HEK293 (cell line): ENCODE measurements at regions not wholly inside any gene's neighbourhood (a gene's known extent, or its start where the extent isn't known, plus 50 kb on each side); places are given as distances from the start of the nearest gene placed in this dataset.

Experiments
- CTCF ChIA-PET: fragments of 350-600 bp; formaldehyde crosslinking; extraction: SDS; loops from one replicate; lab custom pipeline; 2021; ENCODE audit warnings: antibody characterized with exemption; lab: Yijun Ruan, JAX
- POLR2A ChIA-PET: fragments of 300-600 bp; formaldehyde crosslinking; extraction: SDS; loops from one replicate; lab custom pipeline; 2020; ENCODE audit warnings: antibody characterized with exemption, inconsistent platforms; lab: Yijun Ruan, JAX
- H3K27ac ChIP-seq: fragments of 200-500 bp; sonication (Bioruptor generic); 2 replicates; pipeline ENCODE4 v1.5.1; 2014; ENCODE audit warnings: low read depth, low read length, control low read depth, inconsistent platforms; ENCODE audit errors: extremely low read depth
- H3K36me3 ChIP-seq, 2 experiments: fragments of 200-500 bp in 1 of 2; sonication (Bioruptor generic) in 1 of 2; 1 replicate in 1 of 2; 2 replicates in 1 of 2; pipeline ENCODE4 v1.5.1; 2014 to 2017; ENCODE audit warnings: inconsistent platforms in 2 of 2, low read length in 2 of 2; ENCODE audit not compliant: control insufficient read depth in 2 of 2, insufficient read depth in 1 of 2
- H3K4me1 ChIP-seq: fragments of 200-500 bp; sonication (Bioruptor generic); 2 replicates; pipeline ENCODE4 v1.5.1; 2014; ENCODE audit warnings: mild to moderate bottlenecking, low read length, inconsistent platforms; ENCODE audit not compliant: control insufficient read depth, insufficient read depth
- H3K4me3 ChIP-seq: 2 replicates; pipeline ENCODE4 v1.5.1; 2011; ENCODE audit warnings: low read depth, mild to moderate bottlenecking, control low read depth, low read length, moderate library complexity
- H3K9me3 ChIP-seq: fragments of 200-500 bp; sonication (Bioruptor generic); 2 replicates; pipeline ENCODE4 v1.5.1; 2014; ENCODE audit warnings: low read depth, low read length, inconsistent platforms; ENCODE audit not compliant: control insufficient read depth, insufficient read depth
- KLF7 ChIP-seq: fragments of 450-650 bp; formaldehyde crosslinking; IDR thresholded peaks from 2 replicates; pipeline ENCODE4 v1.5.1; 2016; ENCODE audit warnings: missing biosample characterization, missing genetic modification characterization, borderline replicate concordance
- KLF8 ChIP-seq: fragments of 450-650 bp; formaldehyde crosslinking; IDR thresholded peaks from 2 replicates; pipeline ENCODE4 v1.5.1; 2016; ENCODE audit warnings: missing biosample characterization, missing genetic modification characterization
- OVOL3 ChIP-seq: fragments of 450-650 bp; formaldehyde crosslinking; IDR thresholded peaks from 2 replicates; pipeline ENCODE4 v1.5.1; 2016; ENCODE audit warnings: missing biosample characterization, missing genetic modification characterization
- ZNF138 ChIP-seq: fragments of 450-650 bp; formaldehyde crosslinking; IDR thresholded peaks from 2 replicates; pipeline ENCODE4 v1.5.1; 2016; ENCODE audit warnings: missing biosample characterization, missing genetic modification characterization, borderline replicate concordance
- ZNF155 ChIP-seq: fragments of 450-650 bp; formaldehyde crosslinking; IDR thresholded peaks from 2 replicates; pipeline ENCODE4 v1.5.1; 2016; ENCODE audit warnings: missing biosample characterization, missing genetic modification characterization
- ZNF174 ChIP-seq: fragments of 450-650 bp; formaldehyde crosslinking; IDR thresholded peaks from 2 replicates; pipeline ENCODE4 v1.5.0; 2017; ENCODE audit warnings: missing biosample characterization, mild to moderate bottlenecking, missing genetic modification characterization
- ZNF366 ChIP-seq: fragments of 450-650 bp; formaldehyde crosslinking; conservative IDR thresholded peaks from 2 replicates; pipeline ENCODE4 v1.5.1; 2016; ENCODE audit warnings: missing biosample characterization, missing genetic modification characterization
- ZNF48 ChIP-seq: fragments of 450-650 bp; formaldehyde crosslinking; IDR thresholded peaks from 2 replicates; pipeline ENCODE4 v1.5.1; 2016; ENCODE audit warnings: missing biosample characterization, missing genetic modification characterization
- ZNF501 ChIP-seq: fragments of 450-650 bp; formaldehyde crosslinking; IDR thresholded peaks from 2 replicates; pipeline ENCODE4 v1.5.1; 2016; ENCODE audit warnings: missing biosample characterization, missing genetic modification characterization
- ZNF561 ChIP-seq: fragments of 450-650 bp; IDR thresholded peaks from 2 replicates; pipeline ENCODE4 v1.5.1; 2018; ENCODE audit warnings: missing biosample characterization, missing genetic modification characterization, borderline replicate concordance
- ZNF596 ChIP-seq: fragments of 450-650 bp; IDR thresholded peaks from 2 replicates; pipeline ENCODE4 v1.5.0; 2018; ENCODE audit warnings: missing biosample characterization, mild to moderate bottlenecking, missing genetic modification characterization, moderate library complexity
- ZNF600 ChIP-seq: fragments of 450-650 bp; formaldehyde crosslinking; IDR thresholded peaks from 2 replicates; pipeline ENCODE4 v1.5.1; 2016; ENCODE audit warnings: missing biosample characterization, missing genetic modification characterization
- ZNF677 ChIP-seq: fragments of 450-650 bp; IDR thresholded peaks from 2 replicates; pipeline ENCODE4 v1.5.0; 2018; ENCODE audit warnings: missing biosample characterization, mild to moderate bottlenecking, missing genetic modification characterization, moderate library complexity
- ZSCAN30 ChIP-seq: fragments of 450-650 bp; IDR thresholded peaks from 2 replicates; pipeline ENCODE4 v1.5.1; 2018; ENCODE audit warnings: missing biosample characterization, mild to moderate bottlenecking, missing genetic modification characterization, moderate library complexity
- ZXDB ChIP-seq: fragments of 450-650 bp; formaldehyde crosslinking; IDR thresholded peaks from 2 replicates; pipeline ENCODE4 v1.5.1; 2016; ENCODE audit warnings: missing biosample characterization, missing genetic modification characterization
- TF ChIP-seq, protein P1 (sequence below): fragments of 450-650 bp; formaldehyde crosslinking; IDR thresholded peaks from 2 replicates; pipeline ENCODE4 v1.5.1; 2016; ENCODE audit warnings: missing biosample characterization, missing genetic modification characterization
- TF ChIP-seq, protein P2 (sequence below): fragments of 450-650 bp; formaldehyde crosslinking; IDR thresholded peaks from 2 replicates; pipeline ENCODE4 v1.5.1; 2016; ENCODE audit warnings: missing biosample characterization, missing genetic modification characterization
- TF ChIP-seq, protein P3 (sequence below): fragments of 450-650 bp; formaldehyde crosslinking; IDR thresholded peaks from 2 replicates; pipeline ENCODE4 v1.5.1; 2017; ENCODE audit warnings: missing biosample characterization, missing genetic modification characterization
- TF ChIP-seq, protein P4 (sequence below): fragments of 450-650 bp; IDR thresholded peaks from 2 replicates; pipeline ENCODE4 v1.5.1; 2018; ENCODE audit warnings: missing biosample characterization, missing genetic modification characterization
- TF ChIP-seq, protein P5 (sequence below): fragments of 450-650 bp; formaldehyde crosslinking; optimal IDR thresholded peaks from 2 replicates; pipeline ENCODE3; 2016; ENCODE audit warnings: missing biosample characterization, mild to moderate bottlenecking, missing genetic modification characterization

DNA sequence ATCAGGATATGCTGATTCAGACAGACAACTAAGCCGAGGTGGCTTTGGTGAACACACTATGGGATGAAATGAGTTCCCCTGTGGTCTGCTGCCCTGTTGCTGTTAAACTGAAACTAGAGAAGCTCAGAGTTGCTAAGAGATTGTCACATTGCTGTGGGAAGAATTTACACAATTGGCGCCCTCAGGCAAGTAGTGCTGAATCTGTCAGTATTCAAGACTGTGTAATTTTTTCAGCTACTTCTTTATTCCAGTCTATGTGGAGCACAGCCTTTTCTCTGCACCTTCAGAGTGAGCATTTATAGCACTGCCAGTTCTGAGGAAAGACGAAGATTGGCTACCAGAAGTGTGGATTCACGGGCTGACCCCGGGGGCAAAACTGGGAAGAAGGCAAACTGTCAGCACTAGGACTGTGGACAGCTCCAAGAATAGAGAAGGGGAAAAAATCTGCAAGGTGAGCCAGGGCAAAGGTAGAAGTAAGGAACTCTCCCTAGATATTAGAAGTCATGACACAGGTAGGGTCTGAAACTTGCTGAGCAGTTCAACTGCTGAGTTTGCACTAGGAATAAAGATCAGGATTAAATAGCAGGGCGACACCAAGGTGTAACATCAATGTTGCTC is 218.8 kb upstream of the TMPO start:
- TF ChIP-seq ZXDB (tag by site-specific recombination), result no peak
- TF ChIP-seq OVOL3 (tag by site-specific recombination), result no peak
- TF ChIP-seq, protein P1, sequence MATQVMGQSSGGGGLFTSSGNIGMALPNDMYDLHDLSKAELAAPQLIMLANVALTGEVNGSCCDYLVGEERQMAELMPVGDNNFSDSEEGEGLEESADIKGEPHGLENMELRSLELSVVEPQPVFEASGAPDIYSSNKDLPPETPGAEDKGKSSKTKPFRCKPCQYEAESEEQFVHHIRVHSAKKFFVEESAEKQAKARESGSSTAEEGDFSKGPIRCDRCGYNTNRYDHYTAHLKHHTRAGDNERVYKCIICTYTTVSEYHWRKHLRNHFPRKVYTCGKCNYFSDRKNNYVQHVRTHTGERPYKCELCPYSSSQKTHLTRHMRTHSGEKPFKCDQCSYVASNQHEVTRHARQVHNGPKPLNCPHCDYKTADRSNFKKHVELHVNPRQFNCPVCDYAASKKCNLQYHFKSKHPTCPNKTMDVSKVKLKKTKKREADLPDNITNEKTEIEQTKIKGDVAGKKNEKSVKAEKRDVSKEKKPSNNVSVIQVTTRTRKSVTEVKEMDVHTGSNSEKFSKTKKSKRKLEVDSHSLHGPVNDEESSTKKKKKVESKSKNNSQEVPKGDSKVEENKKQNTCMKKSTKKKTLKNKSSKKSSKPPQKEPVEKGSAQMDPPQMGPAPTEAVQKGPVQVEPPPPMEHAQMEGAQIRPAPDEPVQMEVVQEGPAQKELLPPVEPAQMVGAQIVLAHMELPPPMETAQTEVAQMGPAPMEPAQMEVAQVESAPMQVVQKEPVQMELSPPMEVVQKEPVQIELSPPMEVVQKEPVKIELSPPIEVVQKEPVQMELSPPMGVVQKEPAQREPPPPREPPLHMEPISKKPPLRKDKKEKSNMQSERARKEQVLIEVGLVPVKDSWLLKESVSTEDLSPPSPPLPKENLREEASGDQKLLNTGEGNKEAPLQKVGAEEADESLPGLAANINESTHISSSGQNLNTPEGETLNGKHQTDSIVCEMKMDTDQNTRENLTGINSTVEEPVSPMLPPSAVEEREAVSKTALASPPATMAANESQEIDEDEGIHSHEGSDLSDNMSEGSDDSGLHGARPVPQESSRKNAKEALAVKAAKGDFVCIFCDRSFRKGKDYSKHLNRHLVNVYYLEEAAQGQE (tag by site-specific recombination), result peak; percentile 90
- no peaks in the 10 kb centered on the region for H3K4me1 ChIP-seq
- no peak overlapping the region for H3K27ac ChIP-seq
- H3K4me3 ChIP-seq, result no peak overlapping the region
- H3K36me3 ChIP-seq, result no peaks in the 10 kb centered on the region
- ChIA-PET POLR2A (no interaction called here), CTCF (no interaction called here)
- H3K9me3 ChIP-seq, result no peaks in the 10 kb centered on the region

DNA sequence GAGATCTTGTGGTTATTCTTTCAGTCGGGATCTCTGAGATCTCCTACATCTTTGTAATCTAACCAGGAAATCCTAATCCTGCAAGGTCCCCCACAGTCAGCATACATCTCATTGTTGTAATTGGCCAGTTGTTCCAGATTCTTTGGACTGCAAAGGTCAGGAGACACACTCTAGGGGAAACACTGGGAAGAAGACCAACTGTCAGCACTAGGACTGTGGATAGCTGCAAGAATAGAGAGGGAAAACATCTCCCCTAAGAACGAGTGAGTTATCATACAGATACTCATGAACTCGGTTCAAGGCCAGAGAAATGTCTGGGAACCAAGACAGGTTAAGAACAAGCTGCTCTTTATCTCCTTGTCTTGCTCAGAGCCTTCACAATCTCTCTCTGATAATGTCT is 217.9 kb upstream of the TMPO start:
- CTCF ChIA-PET, result no interaction called here
- POLR2A ChIA-PET, result no interaction called here

More for the DNA sequence above, 217.9 kb upstream of the TMPO start:
- no peaks in the 10 kb centered on the region for H3K9me3 ChIP-seq
- H3K4me3 ChIP-seq, result no peak overlapping the region
- H3K27ac ChIP-seq, result no peak overlapping the region
- no peaks in the 10 kb centered on the region for H3K4me1 ChIP-seq
- TF ChIP-seq ZNF366 (tag by site-specific recombination) (no peak), ZNF174 (tag by site-specific recombination) (no peak), ZNF596 (no peak), ZNF677 (tag by site-specific recombination) (no peak), ZNF561 (no peak), ZSCAN30 (tag by site-specific recombination) (no peak), KLF7 (tag by site-specific recombination) (no peak), ZNF501 (tag by site-specific recombination) (no peak), ZNF138 (tag by site-specific recombination) (no peak), ZNF48 (tag by site-specific recombination) (no peak), ZNF155 (tag by site-specific recombination) (no peak), KLF8 (tag by site-specific recombination) (no peak), ZNF600 (tag by site-specific recombination) (no peak), OVOL3 (tag by site-specific recombination) (no peak)
- TF ChIP-seq, protein P2, sequence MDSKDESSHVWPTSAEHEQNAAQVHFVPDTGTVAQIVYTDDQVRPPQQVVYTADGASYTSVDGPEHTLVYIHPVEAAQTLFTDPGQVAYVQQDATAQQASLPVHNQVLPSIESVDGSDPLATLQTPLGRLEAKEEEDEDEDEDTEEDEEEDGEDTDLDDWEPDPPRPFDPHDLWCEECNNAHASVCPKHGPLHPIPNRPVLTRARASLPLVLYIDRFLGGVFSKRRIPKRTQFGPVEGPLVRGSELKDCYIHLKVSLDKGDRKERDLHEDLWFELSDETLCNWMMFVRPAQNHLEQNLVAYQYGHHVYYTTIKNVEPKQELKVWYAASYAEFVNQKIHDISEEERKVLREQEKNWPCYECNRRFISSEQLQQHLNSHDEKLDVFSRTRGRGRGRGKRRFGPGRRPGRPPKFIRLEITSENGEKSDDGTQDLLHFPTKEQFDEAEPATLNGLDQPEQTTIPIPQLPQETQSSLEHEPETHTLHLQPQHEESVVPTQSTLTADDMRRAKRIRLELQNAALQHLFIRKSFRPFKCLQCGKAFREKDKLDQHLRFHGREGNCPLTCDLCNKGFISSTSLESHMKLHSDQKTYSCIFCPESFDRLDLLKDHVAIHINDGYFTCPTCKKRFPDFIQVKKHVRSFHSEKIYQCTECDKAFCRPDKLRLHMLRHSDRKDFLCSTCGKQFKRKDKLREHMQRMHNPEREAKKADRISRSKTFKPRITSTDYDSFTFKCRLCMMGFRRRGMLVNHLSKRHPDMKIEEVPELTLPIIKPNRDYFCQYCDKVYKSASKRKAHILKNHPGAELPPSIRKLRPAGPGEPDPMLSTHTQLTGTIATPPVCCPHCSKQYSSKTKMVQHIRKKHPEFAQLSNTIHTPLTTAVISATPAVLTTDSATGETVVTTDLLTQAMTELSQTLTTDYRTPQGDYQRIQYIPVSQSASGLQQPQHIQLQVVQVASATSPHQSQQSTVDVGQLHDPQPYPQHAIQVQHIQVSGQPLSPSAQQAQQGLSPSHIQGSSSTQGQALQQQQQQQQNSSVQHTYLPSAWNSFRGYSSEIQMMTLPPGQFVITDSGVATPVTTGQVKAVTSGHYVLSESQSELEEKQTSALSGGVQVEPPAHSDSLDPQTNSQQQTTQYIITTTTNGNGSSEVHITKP (tag by site-specific recombination), result no peak
- TF ChIP-seq, protein P3, sequence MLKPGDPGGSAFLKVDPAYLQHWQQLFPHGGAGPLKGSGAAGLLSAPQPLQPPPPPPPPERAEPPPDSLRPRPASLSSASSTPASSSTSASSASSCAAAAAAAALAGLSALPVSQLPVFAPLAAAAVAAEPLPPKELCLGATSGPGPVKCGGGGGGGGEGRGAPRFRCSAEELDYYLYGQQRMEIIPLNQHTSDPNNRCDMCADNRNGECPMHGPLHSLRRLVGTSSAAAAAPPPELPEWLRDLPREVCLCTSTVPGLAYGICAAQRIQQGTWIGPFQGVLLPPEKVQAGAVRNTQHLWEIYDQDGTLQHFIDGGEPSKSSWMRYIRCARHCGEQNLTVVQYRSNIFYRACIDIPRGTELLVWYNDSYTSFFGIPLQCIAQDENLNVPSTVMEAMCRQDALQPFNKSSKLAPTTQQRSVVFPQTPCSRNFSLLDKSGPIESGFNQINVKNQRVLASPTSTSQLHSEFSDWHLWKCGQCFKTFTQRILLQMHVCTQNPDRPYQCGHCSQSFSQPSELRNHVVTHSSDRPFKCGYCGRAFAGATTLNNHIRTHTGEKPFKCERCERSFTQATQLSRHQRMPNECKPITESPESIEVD (tag by site-specific recombination), result no peak
- TF ChIP-seq, protein P4, sequence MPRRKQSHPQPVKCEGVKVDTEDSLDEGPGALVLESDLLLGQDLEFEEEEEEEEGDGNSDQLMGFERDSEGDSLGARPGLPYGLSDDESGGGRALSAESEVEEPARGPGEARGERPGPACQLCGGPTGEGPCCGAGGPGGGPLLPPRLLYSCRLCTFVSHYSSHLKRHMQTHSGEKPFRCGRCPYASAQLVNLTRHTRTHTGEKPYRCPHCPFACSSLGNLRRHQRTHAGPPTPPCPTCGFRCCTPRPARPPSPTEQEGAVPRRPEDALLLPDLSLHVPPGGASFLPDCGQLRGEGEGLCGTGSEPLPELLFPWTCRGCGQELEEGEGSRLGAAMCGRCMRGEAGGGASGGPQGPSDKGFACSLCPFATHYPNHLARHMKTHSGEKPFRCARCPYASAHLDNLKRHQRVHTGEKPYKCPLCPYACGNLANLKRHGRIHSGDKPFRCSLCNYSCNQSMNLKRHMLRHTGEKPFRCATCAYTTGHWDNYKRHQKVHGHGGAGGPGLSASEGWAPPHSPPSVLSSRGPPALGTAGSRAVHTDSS (tag by site-specific recombination), result no peak
- TF ChIP-seq, protein P5, sequence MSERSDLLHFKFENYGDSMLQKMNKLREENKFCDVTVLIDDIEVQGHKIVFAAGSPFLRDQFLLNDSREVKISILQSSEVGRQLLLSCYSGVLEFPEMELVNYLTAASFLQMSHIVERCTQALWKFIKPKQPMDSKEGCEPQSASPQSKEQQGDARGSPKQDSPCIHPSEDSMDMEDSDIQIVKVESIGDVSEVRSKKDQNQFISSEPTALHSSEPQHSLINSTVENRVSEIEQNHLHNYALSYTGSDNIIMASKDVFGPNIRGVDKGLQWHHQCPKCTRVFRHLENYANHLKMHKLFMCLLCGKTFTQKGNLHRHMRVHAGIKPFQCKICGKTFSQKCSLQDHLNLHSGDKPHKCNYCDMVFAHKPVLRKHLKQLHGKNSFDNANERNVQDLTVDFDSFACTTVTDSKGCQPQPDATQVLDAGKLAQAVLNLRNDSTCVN (tag by site-specific recombination), result no peak
- no peaks in the 10 kb centered on the region for H3K36me3 ChIP-seq
